HG02885 (cell line): ENCODE measurements at regions not wholly inside any gene's neighbourhood (a gene's known extent, or its start where the extent isn't known, plus 50 kb on each side); places are given as distances from the start of the nearest gene placed in this dataset.

ENCODE experiments used
- ATAC-seq: cut with Tn5 transposase; IDR thresholded peaks from one replicate; pipeline ENCODE4 v1.9.1; 2021; ENCODE audit warnings: mild to moderate bottlenecking; ENCODE audit not compliant: unreplicated experiment, poor library complexity

GRCh38 chr12:85352016-85352415, 72.0 kb downstream of the ALX1 start:
- ATAC-seq, result no peak

DNA sequence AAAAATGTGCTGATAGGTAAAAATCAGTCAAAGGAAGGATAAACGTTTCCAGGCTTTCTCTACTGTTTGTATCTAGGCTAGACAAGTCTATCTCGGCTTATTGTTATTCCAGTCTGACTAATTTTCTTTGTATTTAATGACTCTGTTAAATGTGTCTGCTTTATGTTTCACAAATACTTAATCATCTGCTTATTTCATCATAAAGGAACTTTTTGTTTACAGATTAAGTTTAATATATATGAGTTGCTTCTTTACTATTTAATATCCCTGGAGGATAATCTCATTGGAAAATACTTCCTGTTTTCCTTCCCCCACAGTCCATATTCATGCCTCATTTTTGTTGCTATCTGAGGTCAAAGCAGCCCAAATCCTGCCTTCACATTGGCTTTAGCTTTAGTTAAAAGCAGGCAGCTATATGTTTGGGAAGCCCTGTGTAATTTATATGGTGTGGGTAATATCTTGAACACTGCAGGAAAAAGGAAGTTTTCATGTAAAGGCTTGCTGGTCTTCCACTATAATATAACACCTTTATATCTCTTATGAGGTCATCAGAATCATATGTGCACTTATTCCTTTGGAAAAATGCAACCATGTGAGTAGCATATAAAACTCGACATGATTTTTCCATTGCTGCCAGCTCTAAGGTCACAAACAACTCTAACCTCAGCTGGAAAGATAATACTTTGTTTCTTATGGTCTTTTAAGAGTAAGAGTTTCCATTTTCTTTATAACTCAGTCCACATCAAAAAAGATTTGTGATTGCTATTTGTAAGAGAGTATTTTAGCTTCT, 76.8 kb downstream of the ALX1 start:
- no peak for ATAC-seq

GRCh38 chr12:85357609-85358008, 77.6 kb downstream of the ALX1 start:
- no peak for ATAC-seq

GRCh38 chr12:85358715-85359114, 78.7 kb downstream of the ALX1 start:
- ATAC-seq, result no peak

- ATAC-seq, result no peak
Measured at GRCh38 chr12:85363382-85364190, 83.6 kb downstream of the ALX1 start.

GRCh38 chr12:85367936-85368335, 87.9 kb downstream of the ALX1 start:
- no peak for ATAC-seq

GRCh38 chr12:85369365-85370154, 89.5 kb downstream of the ALX1 start:
- ATAC-seq, result no peak

GRCh38 chr12:85373045-85373444, 93.0 kb downstream of the ALX1 start:
- ATAC-seq, result no peak

DNA sequence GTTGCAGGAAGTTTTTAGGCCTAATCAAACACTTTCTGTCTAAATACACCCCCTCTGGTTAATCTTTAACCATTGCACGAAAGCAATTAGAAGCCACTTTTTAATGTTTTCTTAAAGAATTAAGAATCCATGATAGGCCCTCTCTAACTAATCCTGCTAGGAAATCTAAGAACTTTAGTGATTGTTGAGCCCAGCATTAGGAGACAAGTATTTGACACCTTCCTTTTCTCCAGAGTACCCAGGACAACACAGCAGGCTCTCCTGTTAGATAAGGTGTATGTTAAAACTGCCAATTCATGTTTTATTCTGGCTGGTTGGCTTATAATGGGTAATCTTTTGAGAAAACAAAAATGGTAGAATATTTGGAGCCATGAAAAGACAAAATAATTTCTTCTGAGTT, 95.0 kb downstream of the ALX1 start:
- ATAC-seq, result no peak

DNA sequence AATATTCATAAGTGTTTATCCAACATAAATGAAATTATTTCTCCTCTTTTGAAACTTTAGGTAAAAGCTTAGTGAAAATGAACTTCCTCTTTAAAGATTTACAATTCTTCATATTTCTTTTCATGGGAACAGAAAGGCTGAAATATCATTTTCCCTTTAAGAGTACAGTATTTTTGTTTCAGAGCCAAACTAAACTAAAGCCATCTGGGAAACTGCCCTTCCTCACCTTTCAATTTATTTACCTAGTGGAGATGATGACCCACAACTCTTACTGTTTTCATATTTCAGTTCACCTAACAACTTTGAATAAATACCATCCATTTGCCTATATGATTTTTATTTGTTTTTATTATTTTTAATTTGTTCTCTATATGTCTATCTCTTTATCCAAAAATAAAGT, 105.4 kb downstream of the ALX1 start:
- no peak for ATAC-seq

DNA sequence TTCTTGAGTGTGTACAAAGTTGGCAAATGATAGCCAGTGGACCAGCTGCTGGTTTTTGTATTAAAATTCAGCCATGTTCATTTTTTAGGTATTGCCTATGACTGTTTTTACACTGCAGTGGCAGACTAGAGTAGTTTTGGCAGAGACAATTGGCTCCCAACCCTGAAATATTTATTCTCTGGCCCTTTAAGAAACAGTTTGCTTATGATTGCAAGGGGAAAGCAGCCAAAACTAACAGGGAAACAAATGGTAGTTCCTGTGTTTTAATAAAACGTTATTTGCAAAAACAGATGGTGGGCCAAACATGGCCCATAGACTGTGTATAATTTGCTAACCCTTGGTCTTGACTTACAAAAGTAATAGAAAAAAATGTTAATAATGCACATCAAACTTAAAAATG, 110.2 kb downstream of the ALX1 start:
- no peak for ATAC-seq

- ATAC-seq, result no peak
Measured at GRCh38 chr12:85392508-85392907, 112.5 kb downstream of the ALX1 start.

- ATAC-seq, result no peak
Measured at GRCh38 chr12:85393606-85394005, 113.6 kb downstream of the ALX1 start.

DNA sequence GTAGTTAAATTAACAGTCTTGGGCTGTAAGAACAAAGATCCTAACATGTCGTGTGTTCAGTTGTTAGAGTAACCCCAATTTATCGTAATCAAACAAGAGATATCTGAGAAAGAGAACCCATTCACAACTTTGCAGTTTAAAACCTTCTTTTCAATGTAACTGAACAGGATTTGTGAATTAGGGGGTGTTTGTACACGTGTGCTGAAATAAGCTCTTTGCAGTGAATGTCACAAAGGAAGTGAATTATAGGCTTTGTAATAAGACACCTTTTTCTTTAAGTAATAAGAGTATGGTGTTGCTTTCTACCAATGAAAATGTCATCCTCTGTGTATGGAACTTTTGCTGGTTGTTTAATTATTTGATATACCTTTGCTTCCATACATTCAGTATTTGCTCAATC, 114.0 kb downstream of the ALX1 start:
- ATAC-seq, result no peak

DNA sequence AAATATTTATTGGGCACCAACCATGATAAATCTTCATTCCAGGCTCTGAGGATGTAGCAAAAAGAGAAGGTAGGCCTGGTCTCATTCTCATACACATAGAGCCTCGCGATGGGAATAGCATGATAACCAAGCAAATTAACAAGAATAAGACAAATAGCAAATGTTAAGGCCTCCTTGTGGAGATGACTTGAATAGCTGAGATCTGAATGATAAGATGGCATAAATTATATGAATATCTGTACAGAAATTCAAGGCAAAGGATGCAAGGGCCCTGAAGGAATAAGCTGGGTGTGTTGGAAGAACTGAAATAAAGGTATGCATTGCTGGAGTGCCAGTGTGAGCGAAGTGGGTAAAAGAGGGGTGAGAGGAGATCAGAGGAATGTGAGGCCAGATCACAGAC, 114.8 kb downstream of the ALX1 start:
- ATAC-seq, result no peak

DNA sequence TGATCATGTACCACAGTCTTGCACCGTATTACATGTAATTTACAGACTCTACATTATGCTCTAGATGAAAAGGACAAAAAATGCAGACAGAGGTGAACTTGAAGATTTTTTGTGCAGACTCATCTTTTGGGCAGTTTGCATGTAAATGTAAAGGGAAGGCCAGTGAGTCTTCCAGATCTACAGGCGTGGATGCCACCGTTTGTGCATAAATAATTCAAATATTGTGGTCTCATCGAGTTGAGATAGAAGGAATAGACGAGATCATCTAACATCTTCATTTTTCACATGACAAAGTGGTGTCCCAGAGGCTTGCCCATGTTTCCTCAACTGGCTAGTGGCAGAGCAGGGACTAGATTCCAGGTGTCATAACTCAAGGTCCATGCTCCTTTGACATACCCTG, 125.2 kb downstream of the ALX1 start:
- no peak for ATAC-seq

- ATAC-seq, result no peak
Measured at GRCh38 chr12:85405781-85406522, 125.9 kb downstream of the ALX1 start.

DNA sequence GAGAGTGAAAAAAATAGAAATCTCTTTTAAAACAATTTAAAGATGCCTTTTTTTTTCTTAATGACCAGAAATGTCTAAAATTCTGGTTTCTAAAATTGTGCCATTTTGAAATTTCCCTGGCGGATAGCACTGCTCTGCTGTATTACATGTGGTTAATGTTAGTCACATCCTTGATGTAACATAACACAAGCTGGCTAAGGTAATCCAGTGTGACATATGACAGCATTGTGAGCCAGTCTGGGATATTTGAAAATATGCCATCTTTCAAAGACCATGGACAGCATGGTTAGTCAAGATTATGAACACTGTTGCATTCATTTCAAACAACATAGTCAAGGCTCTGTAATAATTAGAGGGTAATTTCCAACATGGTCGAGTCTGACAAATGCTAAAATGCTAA, 133.2 kb downstream of the ALX1 start:
- ATAC-seq, result no peak

DNA sequence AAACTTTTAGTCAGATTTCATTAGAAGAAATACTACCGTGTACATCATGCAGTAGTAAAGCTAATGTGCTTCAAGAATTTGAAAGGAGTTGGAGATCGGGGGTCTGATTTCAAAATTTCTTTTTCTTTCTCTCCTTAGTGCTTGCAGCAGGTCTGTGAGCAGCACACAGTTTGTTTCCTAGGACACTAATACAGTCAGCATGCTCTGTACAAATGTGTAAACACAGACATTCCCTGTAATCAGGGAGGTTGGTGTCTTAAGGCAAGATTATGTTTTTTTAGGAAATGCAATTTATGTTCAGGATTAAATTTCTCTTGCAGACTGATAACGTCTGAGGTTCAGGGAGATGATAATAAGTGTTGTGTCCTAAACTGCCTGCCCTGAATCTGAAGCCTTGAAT, 142.7 kb downstream of the ALX1 start:
- no peak for ATAC-seq

GRCh38 chr12:85423947-85424346, 143.9 kb downstream of the ALX1 start:
- peak; percentile 68 for ATAC-seq
